Tibial nerve (tissue), 4 donors: ENCODE measurements at regions not wholly inside any gene's neighbourhood (a gene's known extent, or its start where the extent isn't known, plus 50 kb on each side); places are given as distances from the start of the nearest gene placed in this dataset.
"Not testable (repeated sequence)": the region's sequence is repeated elsewhere in the genome, so short reads cannot be mapped to it uniquely, and the experiment has no call there.

Experiments
- DNase-seq, 2 donors: peaks; one replicate each; pipeline ENCODE4 v3.0.0-alpha.2; 2019; ENCODE audit warnings: low spot score in 2 of 2
- H3K27ac ChIP-seq, 4 donors: fragments of 200-600 bp; sonication (generic) in 3 of 4; one replicate each; pipeline ENCODE4 v1.5.1; 2017 to 2019; ENCODE audit warnings: mild to moderate bottlenecking in 1 of 4
- H3K27me3 ChIP-seq, 2 donors: fragments of 200-600 bp; sonication (generic) in 1 of 2; one replicate each; pipeline versions ENCODE4 v1.5.1 to v1.6.0; 2017 to 2019
- H3K36me3 ChIP-seq, 3 donors: fragments of 200-600 bp; sonication (generic); one replicate each; pipeline ENCODE4 v1.5.1; 2018 to 2019
- H3K4me1 ChIP-seq, 4 donors: fragments of 200-600 bp; sonication (generic) in 3 of 4; one replicate each; pipeline ENCODE4 v1.5.1; 2017 to 2019
- H3K4me3 ChIP-seq, 4 donors: fragments of 200-600 bp; sonication (generic) in 3 of 4; one replicate each; pipeline ENCODE4 v1.5.1; 2017 to 2019; ENCODE audit warnings: mild to moderate bottlenecking in 1 of 4, moderate library complexity in 1 of 4
- H3K9me3 ChIP-seq, 4 donors: fragments of 200-600 bp; sonication (generic) in 3 of 4; one replicate each; pipeline ENCODE4 v1.5.1; 2017 to 2019
- CTCF ChIP-seq, 5 experiments: fragments of 200-600 bp in 3 of 5; fragments of 450-650 bp in 2 of 5; sonication (generic) in 3 of 5; IDR thresholded peaks; one replicate each; pipeline ENCODE4 v1.5.1; 2016 to 2019; ENCODE audit warnings: antibody characterized with exemption in 5 of 5, mild to moderate bottlenecking in 3 of 5, moderate library complexity in 2 of 5
- EP300 ChIP-seq, 2 donors: sonication (generic); formaldehyde crosslinking; IDR thresholded peaks; one replicate each; pipeline ENCODE4 v1.6.1; 2017; ENCODE audit warnings: antibody characterized with exemption in 2 of 2, mild to moderate bottlenecking in 1 of 2
- POLR2A ChIP-seq, 2 donors: fragments of 450-650 bp; IDR thresholded peaks; one replicate each; pipeline ENCODE4 v1.6.1; 2017; ENCODE audit warnings: antibody characterized with exemption in 2 of 2, mild to moderate bottlenecking in 2 of 2, moderate library complexity in 2 of 2
- WGBS, 2 donors: methylation state at CpG; one replicate each; pipeline ENCODE4 v1.1.5; 2018; 5-methylcytosine and 5-hydroxymethylcytosine counted together

GRCh38 chr6:113786168-113786567 is 71.0 kb upstream of the MARCKS start:
- TF ChIP-seq POLR2A (IDR thresholded peaks at IDR 0.05): no peak
- TF ChIP-seq CTCF (IDR thresholded peaks at IDR 0.05): no peak
- TF ChIP-seq EP300 (IDR thresholded peaks at IDR 0.05): no peak
- WGBS, 2 donors: 77 to 86% methylated on average over 2 of the region's 2 CpGs
- no peaks in the 10 kb centered on the region for H3K9me3 ChIP-seq
- no peaks in the 10 kb centered on the region for H3K36me3 ChIP-seq
- no peak overlapping the region for H3K27ac ChIP-seq
- H3K27me3 ChIP-seq: no peaks in the 10 kb centered on the region
- DNase-seq: no peak
- peaks cover 0 to 4% (median 0%) of the 10 kb centered on the region in 4 donors for H3K4me1 ChIP-seq
- H3K4me3 ChIP-seq: no peak overlapping the region

DNA sequence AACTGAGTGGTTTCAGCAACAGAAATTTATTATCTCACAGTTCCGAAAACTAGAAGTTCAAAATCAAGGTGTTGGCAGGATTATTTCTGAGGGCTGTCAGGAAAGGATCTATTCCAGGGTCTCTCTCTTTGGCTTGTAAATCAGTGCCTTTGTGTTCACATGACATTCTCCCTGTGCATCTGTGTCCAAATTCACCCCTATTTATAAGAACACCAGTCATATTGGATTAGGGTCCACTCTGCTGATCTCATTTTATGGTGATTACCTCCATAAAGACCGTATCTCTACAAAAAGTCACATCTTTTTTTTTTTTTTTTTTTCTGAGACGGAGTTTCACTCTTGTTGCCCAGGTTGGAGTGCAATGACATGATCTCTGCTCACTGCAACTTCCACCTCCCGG is 68.6 kb upstream of the MARCKS start:
- no peak for DNase-seq
- no peaks in the 10 kb centered on the region for H3K27me3 ChIP-seq
- TF ChIP-seq POLR2A (IDR thresholded peaks at IDR 0.05): no peak
- TF ChIP-seq CTCF (IDR thresholded peaks at IDR 0.05): no peak
- TF ChIP-seq EP300 (IDR thresholded peaks at IDR 0.05): no peak
- peaks cover 0 to 4% (median 0%) of the 10 kb centered on the region in 4 donors for H3K4me1 ChIP-seq
- 97 to 98% methylated on average over 4 of the region's 4 CpGs for WGBS, 2 donors
- H3K4me3 ChIP-seq: no peak overlapping the region
- no peak overlapping the region for H3K27ac ChIP-seq
- H3K36me3 ChIP-seq: no peaks in the 10 kb centered on the region
- no peaks in the 10 kb centered on the region for H3K9me3 ChIP-seq

DNA sequence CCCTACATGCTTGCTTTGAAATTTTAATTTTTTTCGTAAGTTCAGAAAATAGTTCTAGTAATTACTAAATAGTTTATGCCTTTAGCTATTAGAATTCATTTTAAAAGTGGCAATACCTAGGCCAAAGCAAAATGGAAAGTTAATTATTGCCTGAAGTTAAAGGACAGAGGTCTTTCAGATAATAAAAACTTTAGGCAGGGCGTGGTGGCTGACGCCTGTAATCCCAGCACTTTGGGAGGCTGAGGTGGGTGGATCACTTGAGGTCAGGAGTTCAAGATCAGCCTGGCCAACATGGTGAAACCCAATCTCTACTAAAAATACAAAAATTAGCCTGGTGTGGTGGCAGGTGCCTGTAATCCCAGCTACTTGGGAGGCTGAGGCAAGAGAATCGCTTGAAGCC is 65.9 kb upstream of the MARCKS start:
- not testable (repeated sequence) for H3K4me3 ChIP-seq, H3K4me1 ChIP-seq, DNase-seq, H3K27me3 ChIP-seq, H3K27ac ChIP-seq, H3K36me3 ChIP-seq, H3K9me3 ChIP-seq
- WGBS, 2 donors: 90 to 93% methylated on average over 4 of the region's 4 CpGs

DNA sequence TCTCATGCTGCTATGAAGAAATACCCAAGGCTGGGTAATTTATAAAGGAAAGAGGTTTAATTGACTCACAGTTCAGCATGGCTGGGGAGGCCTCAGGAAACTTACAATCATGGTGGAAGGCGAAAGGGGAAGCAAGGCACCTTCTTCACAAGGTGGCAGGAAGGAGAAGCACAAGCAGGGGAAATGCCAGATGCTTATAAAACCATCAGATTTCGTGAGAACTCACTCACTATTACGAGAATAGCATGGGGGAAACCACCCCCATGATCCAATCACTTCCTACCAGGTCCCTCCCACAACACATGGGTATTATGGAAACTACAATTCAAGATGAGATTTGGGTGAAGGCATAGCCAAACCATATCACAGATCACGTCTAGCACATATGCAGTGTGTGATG is 61.8 kb upstream of the MARCKS start:
- 79 to 91% methylated on average over 4 of the region's 4 CpGs for WGBS, 2 donors
- not testable (repeated sequence) for H3K9me3 ChIP-seq, H3K36me3 ChIP-seq, H3K27me3 ChIP-seq, DNase-seq, H3K4me3 ChIP-seq, H3K27ac ChIP-seq
- peaks cover 0 to 11% (median 0%) of the 10 kb centered on the region in 4 donors for H3K4me1 ChIP-seq

GRCh38 chr6:113796038-113796437 is 61.1 kb upstream of the MARCKS start:
- no peaks in the 10 kb centered on the region for H3K27me3 ChIP-seq
- no peak for TF ChIP-seq POLR2A (IDR thresholded peaks at IDR 0.05)
- no peak for DNase-seq
- H3K4me3 ChIP-seq: no peak overlapping the region
- H3K4me1 ChIP-seq: peaks cover 0 to 10% (median 0%) of the 10 kb centered on the region in 4 donors
- no peak overlapping the region for H3K27ac ChIP-seq
- H3K36me3 ChIP-seq: no peaks in the 10 kb centered on the region
- no peaks in the 10 kb centered on the region for H3K9me3 ChIP-seq

GRCh38 chr6:113802779-113803178 is 54.4 kb upstream of the MARCKS start:
- Histone ChIP-seq H3K27me3 (no peaks in the 10 kb centered on the region), H3K9me3 (no peaks in the 10 kb centered on the region), H3K27ac (no peak overlapping the region), H3K4me3 (no peak overlapping the region), H3K4me1 (peaks cover 0 to 7% (median 3%) of the 10 kb centered on the region in 4 donors), H3K36me3 (no peaks in the 10 kb centered on the region)
- no peak for DNase-seq
- no peak for TF ChIP-seq CTCF (IDR thresholded peaks at IDR 0.05)
- no peak for TF ChIP-seq EP300 (IDR thresholded peaks at IDR 0.05)
- TF ChIP-seq POLR2A (IDR thresholded peaks at IDR 0.05): no peak

DNA sequence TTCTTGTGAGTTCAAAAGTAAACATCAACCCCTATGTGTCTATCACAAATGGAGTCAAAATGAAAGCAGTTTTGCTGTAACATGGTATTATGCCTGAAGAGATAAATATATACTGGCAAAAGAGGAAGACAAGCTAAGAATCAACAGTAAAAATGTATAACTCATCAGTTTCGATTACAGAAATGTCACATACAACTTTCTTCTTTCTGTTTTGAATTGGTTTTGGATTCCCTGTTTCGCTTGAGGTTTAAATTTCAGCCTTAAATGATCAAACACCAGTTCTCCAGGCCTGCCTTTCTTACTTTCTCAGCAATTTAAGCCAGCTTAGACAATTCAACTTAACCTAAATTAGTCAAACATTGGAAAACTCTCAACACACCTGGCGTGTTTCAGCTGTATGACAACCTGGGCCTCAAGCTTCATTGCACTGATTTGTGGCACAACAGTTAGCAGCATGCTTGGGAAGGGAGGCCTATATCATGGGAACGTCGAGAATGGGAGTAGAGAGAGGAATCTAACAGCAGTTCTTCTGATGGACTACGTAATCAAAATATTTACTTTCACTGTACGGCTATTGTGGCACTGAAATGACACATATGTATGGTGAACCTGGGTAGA is 51.9 kb upstream of the MARCKS start:
- TF ChIP-seq POLR2A (IDR thresholded peaks at IDR 0.05) (no peak), CTCF (IDR thresholded peaks at IDR 0.05) (no peak), EP300 (IDR thresholded peaks at IDR 0.05) (no peak)
- Histone ChIP-seq H3K27me3 (no peaks in the 10 kb centered on the region), H3K27ac (peak overlapping the region in 2 of 4 donors; percentile 37 to 53), H3K36me3 (no peaks in the 10 kb centered on the region), H3K4me1 (peaks cover 0 to 7% (median 3%) of the 10 kb centered on the region in 4 donors), H3K4me3 (no peak overlapping the region), H3K9me3 (no peaks in the 10 kb centered on the region)
- DNase-seq: no peak
- WGBS, 2 donors: 67 to 70% methylated on average over 7 of the region's 7 CpGs
